ENCODE measurements at regions not wholly inside any gene's neighbourhood (a gene's known extent, or its start where the extent isn't known, plus 50 kb on each side); places are given as distances from the start of the nearest gene placed in this dataset.
"Not testable (repeated sequence)": the region's sequence is repeated elsewhere in the genome, so short reads cannot be mapped to it uniquely, and the experiment has no call there.

DNA sequence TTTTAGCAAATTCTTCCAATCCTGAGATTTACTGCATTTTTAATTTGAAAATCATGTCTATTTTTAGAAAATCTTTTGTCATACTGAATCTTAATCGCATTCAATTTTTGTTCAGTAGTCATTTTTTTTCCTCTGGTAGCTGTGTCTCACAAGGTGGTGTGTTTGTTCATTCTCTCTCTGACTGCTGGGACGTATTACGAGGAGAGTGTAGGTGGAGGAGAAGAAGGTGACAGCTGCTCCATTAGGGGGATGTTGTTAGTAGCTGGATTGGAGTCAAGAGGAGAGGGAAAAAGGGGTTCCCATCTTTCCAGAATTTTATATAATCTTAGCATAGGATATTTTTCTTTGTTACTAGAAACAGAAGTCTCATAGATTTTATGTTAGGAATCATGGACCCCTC is 804.2 kb downstream of the PRIM2 start:
- not testable (repeated sequence) for H3K9me3 Mint-ChIP-seq; H3K4me1 Mint-ChIP-seq; H3K27me3 Mint-ChIP-seq; DNase-seq; H3K27ac Mint-ChIP-seq; ATAC-seq (ENCODE audit: low read depth in 2 of 2); H3K4me3 Mint-ChIP-seq; H3K36me3 Mint-ChIP-seq

DNA sequence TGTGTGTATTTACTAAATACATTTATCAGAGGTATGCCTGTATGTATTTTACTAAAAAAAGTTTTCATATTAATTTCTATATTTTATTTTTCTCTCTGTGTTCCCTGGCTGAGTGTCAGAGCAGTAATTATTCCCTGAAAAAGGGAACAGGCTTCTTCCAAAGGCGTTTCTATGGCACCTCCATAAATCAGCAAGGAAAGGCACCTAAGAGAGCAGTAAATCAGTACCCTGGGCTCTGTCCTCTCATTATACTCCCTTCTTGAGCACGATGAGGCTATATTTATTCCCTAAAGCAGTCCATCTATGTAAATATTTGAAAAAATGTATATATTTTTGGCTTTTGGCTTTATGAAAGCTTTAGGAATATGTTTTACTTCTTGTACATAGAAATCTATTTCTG is 806.3 kb downstream of the PRIM2 start:
- H3K27me3 Mint-ChIP-seq; H3K27ac Mint-ChIP-seq; H3K4me3 Mint-ChIP-seq; DNase-seq; H3K36me3 Mint-ChIP-seq; H3K9me3 Mint-ChIP-seq; H3K4me1 Mint-ChIP-seq; ATAC-seq (ENCODE audit: low read depth in 2 of 2): not testable (repeated sequence)

DNA sequence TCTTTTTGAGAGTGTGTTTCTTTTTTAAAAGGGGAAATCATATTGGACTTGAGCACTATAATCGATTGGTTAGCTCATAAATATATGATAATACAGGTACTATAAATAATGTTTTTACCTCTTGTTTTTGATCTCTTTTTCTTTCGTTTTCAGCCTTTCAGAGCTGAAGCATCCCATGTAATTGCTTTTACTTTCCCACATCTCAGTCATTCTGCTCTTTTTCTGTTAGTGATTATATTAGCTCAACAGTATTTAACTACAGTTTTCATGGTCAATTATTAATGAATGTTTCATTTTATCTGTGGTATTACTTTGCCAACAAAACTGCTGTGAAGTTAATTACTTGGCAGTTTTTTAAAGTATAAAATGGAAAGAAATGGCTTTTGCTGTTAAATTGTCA is 811.1 kb downstream of the PRIM2 start:
- not testable (repeated sequence) for H3K4me1 Mint-ChIP-seq; DNase-seq; H3K27me3 Mint-ChIP-seq; H3K4me3 Mint-ChIP-seq; H3K27ac Mint-ChIP-seq; ATAC-seq (ENCODE audit: low read depth in 2 of 2)
- H3K36me3 Mint-ChIP-seq = peaks cover 0 to 12% of the 10 kb centered on the region in 2 donors
- peaks cover 9 to 24% (median 11%) of the 10 kb centered on the region in 7 donors for H3K9me3 Mint-ChIP-seq

- ATAC-seq (ENCODE audit: low read depth in 2 of 2); H3K4me1 Mint-ChIP-seq; H3K27ac Mint-ChIP-seq; H3K4me3 Mint-ChIP-seq; H3K27me3 Mint-ChIP-seq; DNase-seq: not testable (repeated sequence)
- peaks cover 9 to 24% (median 11%) of the 10 kb centered on the region in 7 donors for H3K9me3 Mint-ChIP-seq
- peaks cover 0 to 12% of the 10 kb centered on the region in 2 donors for H3K36me3 Mint-ChIP-seq
Measured at GRCh38 chr6:58129098-58129497, 811.7 kb downstream of the PRIM2 start.

DNA sequence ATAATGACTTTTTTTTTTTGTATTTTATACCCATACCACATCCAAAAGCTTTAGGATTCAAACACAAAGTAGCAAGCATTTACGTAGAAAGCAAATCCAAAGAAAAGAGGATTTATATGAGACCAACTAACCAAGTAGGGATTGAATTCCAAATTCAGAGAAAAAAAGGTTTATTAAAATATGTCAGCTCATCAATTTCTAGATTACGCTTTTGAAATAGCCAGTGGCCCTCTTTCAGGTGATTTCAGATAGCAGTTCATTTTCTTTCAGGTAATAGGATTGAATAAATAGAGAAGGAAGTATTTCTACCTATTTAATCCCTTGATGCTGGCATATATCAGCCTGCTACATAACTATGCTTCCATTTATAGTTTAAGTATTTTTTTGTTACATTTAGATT is 822.3 kb downstream of the PRIM2 start:
- ATAC-seq (ENCODE audit: low read depth in 2 of 2); H3K4me3 Mint-ChIP-seq: not testable (repeated sequence)

GRCh38 chr6:58171025-58171424 is 853.6 kb downstream of the PRIM2 start:
- ATAC-seq (ENCODE audit: low read depth in 2 of 2); H3K36me3 Mint-ChIP-seq; H3K27me3 Mint-ChIP-seq; H3K4me1 Mint-ChIP-seq; DNase-seq; H3K9me3 Mint-ChIP-seq; H3K4me3 Mint-ChIP-seq; H3K27ac Mint-ChIP-seq: not testable (repeated sequence)

More for the DNA sequence above, 822.3 kb downstream of the PRIM2 start:
- not testable (repeated sequence) for H3K36me3 Mint-ChIP-seq, H3K4me1 Mint-ChIP-seq, H3K27ac Mint-ChIP-seq, DNase-seq, H3K27me3 Mint-ChIP-seq
- H3K9me3 Mint-ChIP-seq = peaks cover 0 to 11% (median 5%) of the 10 kb centered on the region in 7 donors

GRCh38 chr6:58181557-58182065 is 864.2 kb downstream of the PRIM2 start:
- H3K4me3 Mint-ChIP-seq; H3K9me3 Mint-ChIP-seq; ATAC-seq (ENCODE audit: low read depth in 2 of 2); H3K36me3 Mint-ChIP-seq; H3K4me1 Mint-ChIP-seq; DNase-seq; H3K27me3 Mint-ChIP-seq; H3K27ac Mint-ChIP-seq: not testable (repeated sequence)

DNA sequence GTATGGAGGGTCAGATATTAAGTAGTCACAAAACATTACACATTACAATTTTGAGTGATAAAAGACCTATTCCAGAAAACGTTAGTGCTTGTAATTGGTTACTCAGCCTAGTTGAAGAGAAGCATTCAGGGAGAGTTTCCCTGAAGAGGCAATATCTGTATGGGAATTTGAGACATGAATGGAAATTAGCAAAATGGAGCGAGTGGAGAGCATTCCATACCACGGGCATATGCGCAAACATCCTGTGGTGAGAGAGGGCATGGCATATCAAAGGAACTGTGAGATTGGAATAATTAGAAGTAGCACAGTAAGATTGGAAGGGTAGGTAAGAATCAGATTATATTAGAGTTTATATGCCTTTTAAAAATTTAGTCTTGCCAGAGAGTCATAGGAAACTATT is 867.9 kb downstream of the PRIM2 start:
- not testable (repeated sequence) for DNase-seq; ATAC-seq (ENCODE audit: low read depth in 2 of 2); H3K27ac Mint-ChIP-seq; H3K36me3 Mint-ChIP-seq; H3K4me1 Mint-ChIP-seq; H3K27me3 Mint-ChIP-seq; H3K4me3 Mint-ChIP-seq
- peaks cover 0 to 12% (median 0%) of the 10 kb centered on the region in 7 donors for H3K9me3 Mint-ChIP-seq

GRCh38 chr6:58193209-58193608 is 875.8 kb downstream of the PRIM2 start:
- H3K27me3 Mint-ChIP-seq; H3K4me1 Mint-ChIP-seq; H3K4me3 Mint-ChIP-seq; H3K27ac Mint-ChIP-seq; DNase-seq; H3K36me3 Mint-ChIP-seq; ATAC-seq (ENCODE audit: low read depth in 2 of 2): not testable (repeated sequence)
- H3K9me3 Mint-ChIP-seq = peaks cover 0 to 25% (median 3%) of the 10 kb centered on the region in 7 donors

GRCh38 chr6:58198301-58198700 is 880.9 kb downstream of the PRIM2 start:
- H3K27me3 Mint-ChIP-seq = no peaks in the 10 kb centered on the region
- no peaks in the 10 kb centered on the region for H3K4me1 Mint-ChIP-seq
- no peak overlapping the region for H3K4me3 Mint-ChIP-seq
- H3K9me3 Mint-ChIP-seq = peaks cover 0 to 12% (median under 1%) of the 10 kb centered on the region in 7 donors
- H3K36me3 Mint-ChIP-seq = no peaks in the 10 kb centered on the region
- DNase-seq (no peak), ATAC-seq (ENCODE audit: low read depth in 2 of 2) (no peak)
- no peak overlapping the region for H3K27ac Mint-ChIP-seq

DNA sequence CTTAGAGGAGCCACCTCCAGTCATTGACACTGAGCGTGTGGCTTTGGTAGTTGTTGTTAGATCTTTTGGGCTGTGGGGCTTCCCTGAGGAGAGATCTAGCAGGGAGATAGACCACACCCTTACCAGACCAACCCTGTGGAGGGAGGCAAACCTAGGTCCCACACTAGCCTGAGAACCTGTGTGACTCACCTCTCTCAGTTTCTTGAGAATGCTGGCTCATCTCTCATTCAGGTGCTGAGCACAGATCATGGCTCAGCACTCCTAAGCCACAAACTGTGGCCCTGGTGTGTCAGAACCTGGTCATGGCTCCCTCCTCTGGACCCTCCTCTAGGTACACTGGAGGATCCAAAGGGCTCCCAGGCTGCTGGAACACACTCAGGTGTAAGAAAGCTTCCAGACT is 919.7 kb downstream of the PRIM2 start:
- not testable (repeated sequence) for DNase-seq; H3K36me3 Mint-ChIP-seq; H3K4me1 Mint-ChIP-seq; H3K27me3 Mint-ChIP-seq; H3K4me3 Mint-ChIP-seq; ATAC-seq (ENCODE audit: low read depth in 2 of 2); H3K27ac Mint-ChIP-seq
- peaks cover 5 to 20% (median 19%) of the 10 kb centered on the region in 7 donors for H3K9me3 Mint-ChIP-seq

GRCh38 chr6:58238421-58238820 is 921.0 kb downstream of the PRIM2 start:
- H3K36me3 Mint-ChIP-seq; DNase-seq; H3K4me3 Mint-ChIP-seq; H3K27ac Mint-ChIP-seq; H3K4me1 Mint-ChIP-seq; ATAC-seq (ENCODE audit: low read depth in 2 of 2); H3K27me3 Mint-ChIP-seq: not testable (repeated sequence)
- H3K9me3 Mint-ChIP-seq = peaks cover 2 to 20% (median 14%) of the 10 kb centered on the region in 7 donors

- not testable (repeated sequence) for H3K27me3 Mint-ChIP-seq; ATAC-seq (ENCODE audit: low read depth in 2 of 2); H3K4me3 Mint-ChIP-seq; H3K36me3 Mint-ChIP-seq; DNase-seq; H3K4me1 Mint-ChIP-seq; H3K27ac Mint-ChIP-seq
- peaks cover 5 to 26% (median 12%) of the 10 kb centered on the region in 7 donors for H3K9me3 Mint-ChIP-seq
Measured at GRCh38 chr6:58257625-58258024, 940.2 kb downstream of the PRIM2 start.

GRCh38 chr6:58290177-58290576 is 972.7 kb downstream of the PRIM2 start:
- H3K27ac Mint-ChIP-seq = no peak overlapping the region
- no peaks in the 10 kb centered on the region for H3K36me3 Mint-ChIP-seq
- H3K27me3 Mint-ChIP-seq = no peaks in the 10 kb centered on the region
- H3K9me3 Mint-ChIP-seq = peaks cover 3 to 22% (median 6%) of the 10 kb centered on the region in 7 donors
- no peak for DNase-seq
- no peaks in the 10 kb centered on the region for H3K4me1 Mint-ChIP-seq
- H3K4me3 Mint-ChIP-seq = no peak overlapping the region
- no peak for ATAC-seq (ENCODE audit: low read depth in 2 of 2)

DNA sequence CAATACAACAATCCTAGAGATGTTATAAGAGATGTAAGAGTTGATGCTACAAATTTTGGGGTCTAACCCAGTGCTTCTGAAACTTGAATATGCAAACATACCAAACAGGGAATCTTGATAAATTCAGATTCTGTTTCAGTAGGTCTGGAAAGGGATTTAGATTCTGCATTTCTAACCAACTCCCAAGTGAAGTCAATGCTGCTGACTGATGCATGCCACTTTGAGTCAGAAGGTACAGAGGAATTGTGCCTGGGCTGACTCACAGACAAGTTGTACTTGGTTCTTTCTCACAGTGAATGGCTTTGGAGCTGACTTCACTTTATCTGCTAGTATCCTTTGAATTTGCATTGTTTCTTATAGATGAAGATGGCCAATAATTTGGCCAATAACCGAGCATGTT is 973.9 kb downstream of the PRIM2 start:
- not testable (repeated sequence) for DNase-seq; H3K36me3 Mint-ChIP-seq; H3K27me3 Mint-ChIP-seq; H3K4me3 Mint-ChIP-seq; H3K27ac Mint-ChIP-seq; H3K4me1 Mint-ChIP-seq; ATAC-seq (ENCODE audit: low read depth in 2 of 2)
- H3K9me3 Mint-ChIP-seq = peaks cover 3 to 22% (median 6%) of the 10 kb centered on the region in 7 donors
